GM18498 (cell line): ENCODE measurements at regions not wholly inside any gene's neighbourhood (a gene's known extent, or its start where the extent isn't known, plus 50 kb on each side); places are given as distances from the start of the nearest gene placed in this dataset.

Experiments used
- ATAC-seq: cut with Tn5 transposase; IDR thresholded peaks from one replicate; pipeline ENCODE4 v1.9.1; 2021; ENCODE audit warnings: mild to moderate bottlenecking, moderate library complexity; ENCODE audit not compliant: unreplicated experiment

GRCh38 chr14:29446971-29447370, 480.7 kb downstream of the PRKD1 start:
- no peak for ATAC-seq

GRCh38 chr14:29451941-29452340, 475.7 kb downstream of the PRKD1 start:
- no peak for ATAC-seq

- ATAC-seq = no peak
Measured at GRCh38 chr14:29453045-29453444, 474.6 kb downstream of the PRKD1 start.

DNA sequence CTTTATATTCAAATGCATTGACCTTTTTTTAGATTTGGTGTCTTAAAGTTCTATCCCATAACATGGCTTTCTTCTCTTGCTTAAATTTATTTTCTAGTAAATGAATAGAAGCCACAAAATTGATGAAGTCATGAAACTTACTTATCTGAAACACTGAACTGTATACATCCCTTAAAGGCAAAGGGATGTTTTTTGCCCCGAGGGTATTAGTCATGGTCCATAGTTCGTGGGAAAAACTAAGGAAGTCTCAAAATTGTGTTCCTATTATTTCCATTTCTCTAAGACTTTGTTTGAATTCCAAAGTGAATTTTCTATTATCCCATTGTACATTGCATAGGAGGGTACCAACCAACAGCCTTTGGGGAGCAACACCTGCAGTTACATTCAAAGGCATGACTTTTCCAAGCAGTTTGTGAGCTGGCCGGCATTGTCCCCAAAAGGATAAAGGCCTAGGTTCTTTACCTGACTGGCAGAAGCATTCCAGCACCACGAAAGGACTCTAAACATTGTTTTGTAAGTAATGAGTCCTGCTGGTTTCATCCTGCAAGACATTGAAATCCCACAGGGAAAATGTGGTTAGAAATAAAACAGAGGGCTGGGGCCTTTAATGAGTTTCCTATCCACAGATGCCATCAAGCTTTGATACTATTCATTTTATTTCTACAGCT, 473.5 kb downstream of the PRKD1 start:
- no peak for ATAC-seq

DNA sequence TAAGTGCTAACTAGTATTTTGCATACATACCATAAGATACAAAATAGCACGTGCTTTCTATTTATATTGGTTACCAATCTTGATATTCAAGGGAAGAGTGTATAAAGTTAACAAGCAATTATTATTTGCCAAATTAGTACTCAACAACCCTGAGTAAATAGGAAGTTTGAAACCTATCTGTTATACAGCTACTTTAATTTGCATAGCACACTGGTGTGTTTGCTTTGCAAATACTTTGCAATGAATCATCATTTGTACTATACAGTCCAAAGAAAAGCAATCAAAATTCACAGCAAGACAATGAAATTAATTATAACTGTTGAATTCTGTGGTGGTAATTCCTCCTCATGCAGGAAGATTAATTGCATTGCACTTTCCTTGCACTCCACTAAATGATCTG, 469.1 kb downstream of the PRKD1 start:
- no peak for ATAC-seq

DNA sequence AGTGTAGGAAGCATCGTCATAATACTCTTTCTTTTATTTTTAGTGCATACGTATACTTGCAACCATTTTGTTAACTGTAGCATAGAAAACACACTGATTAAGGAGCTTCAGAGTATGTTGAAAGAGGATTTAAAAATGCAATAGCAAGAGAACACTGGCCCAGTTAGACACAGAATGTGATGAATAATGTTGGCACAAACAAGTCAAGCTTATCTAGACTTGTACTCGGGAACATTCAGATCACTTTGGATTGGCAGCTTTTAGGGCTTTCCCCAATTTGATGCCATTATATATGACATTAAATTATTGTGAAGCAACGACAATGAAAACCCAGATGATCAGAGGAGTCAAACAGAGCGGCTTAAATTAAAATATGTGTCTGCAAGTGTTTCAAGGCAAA, 468.1 kb downstream of the PRKD1 start:
- no peak for ATAC-seq

GRCh38 chr14:29459969-29460560, 467.6 kb downstream of the PRKD1 start:
- no peak for ATAC-seq

- ATAC-seq = no peak
Measured at GRCh38 chr14:29461101-29461500, 466.5 kb downstream of the PRKD1 start.

DNA sequence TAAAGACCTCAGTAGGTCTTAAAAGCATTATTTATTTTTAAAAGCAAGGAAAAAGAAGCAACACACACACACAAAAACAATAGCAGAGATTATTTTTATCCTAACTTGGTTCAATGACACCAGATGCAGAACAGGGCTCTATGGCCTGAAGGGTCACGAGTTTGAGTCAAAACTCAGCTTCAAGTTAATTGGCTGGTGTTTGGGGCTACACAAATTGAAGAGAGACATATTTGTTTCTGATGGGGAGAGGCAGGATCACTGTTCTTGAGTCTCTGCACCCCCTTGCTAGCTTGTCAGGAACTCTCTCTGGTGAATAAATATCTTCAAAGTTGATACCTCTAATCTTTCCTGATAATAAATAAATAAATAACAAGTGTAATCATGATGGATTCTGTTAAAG, 466.1 kb downstream of the PRKD1 start:
- ATAC-seq = no peak

DNA sequence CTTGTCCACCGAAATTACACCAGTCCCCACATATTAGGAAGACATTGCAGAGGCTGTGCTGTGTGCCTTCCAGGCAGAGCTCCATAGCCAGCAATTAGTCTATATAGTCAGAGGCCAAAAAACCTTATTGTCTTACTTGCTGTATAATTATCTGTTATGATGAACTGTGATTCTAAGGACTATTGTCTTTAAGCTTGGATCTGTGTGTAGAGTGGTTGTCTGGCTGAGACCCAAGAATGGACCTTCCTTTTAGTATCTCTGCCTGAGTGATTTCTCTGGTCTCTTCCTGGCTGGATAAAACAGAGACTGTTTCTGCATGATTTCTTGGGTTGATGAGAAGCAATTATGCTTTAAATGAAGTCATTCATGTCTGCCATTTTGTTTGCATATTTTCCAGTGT, 465.3 kb downstream of the PRKD1 start:
- ATAC-seq = no peak

- no peak for ATAC-seq
Measured at GRCh38 chr14:29462772-29463171, 464.9 kb downstream of the PRKD1 start.

GRCh38 chr14:29463727-29464395, 463.8 kb downstream of the PRKD1 start:
- ATAC-seq = no peak

GRCh38 chr14:29465095-29465494, 462.6 kb downstream of the PRKD1 start:
- no peak for ATAC-seq

DNA sequence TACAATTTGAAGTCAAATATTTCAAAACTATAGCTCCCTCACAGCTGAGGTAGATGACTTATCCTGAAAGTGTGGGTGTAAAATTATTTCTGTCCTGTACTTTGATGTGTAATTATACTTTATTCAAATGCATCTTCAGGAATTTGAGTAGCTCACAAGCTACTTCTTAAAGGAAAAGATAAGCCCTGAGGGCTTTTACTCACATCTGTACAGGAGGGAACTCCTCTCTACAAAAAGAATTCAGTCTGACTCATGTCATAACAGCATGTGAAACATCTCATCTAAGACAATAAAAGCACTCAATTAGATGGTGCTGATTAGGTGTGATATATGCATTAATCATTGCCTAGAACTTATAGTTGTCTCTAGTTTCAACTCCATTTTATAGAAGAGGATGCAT, 452.0 kb downstream of the PRKD1 start:
- no peak for ATAC-seq

GRCh38 chr14:29486132-29486531, 441.5 kb downstream of the PRKD1 start:
- ATAC-seq = no peak

- ATAC-seq = no peak
Measured at GRCh38 chr14:29489911-29490425, 437.7 kb downstream of the PRKD1 start.

DNA sequence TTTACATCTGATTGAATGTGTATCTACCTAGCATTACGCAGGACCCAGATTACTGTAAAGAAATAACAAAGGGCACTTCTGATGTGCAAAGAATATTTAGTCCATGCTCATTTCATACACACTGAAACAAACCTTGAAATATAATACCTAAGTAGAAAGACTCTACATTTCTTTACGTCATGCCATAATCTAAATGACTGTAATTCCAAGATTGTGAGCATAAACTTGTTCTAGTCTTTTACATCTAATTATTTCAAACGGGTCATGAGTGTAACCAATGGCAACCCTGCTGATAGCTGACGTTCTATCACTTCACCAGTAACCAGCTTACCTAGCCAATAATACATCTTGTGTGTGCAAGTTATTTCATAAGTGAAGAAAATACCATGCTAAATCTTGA, 433.8 kb downstream of the PRKD1 start:
- no peak for ATAC-seq

DNA sequence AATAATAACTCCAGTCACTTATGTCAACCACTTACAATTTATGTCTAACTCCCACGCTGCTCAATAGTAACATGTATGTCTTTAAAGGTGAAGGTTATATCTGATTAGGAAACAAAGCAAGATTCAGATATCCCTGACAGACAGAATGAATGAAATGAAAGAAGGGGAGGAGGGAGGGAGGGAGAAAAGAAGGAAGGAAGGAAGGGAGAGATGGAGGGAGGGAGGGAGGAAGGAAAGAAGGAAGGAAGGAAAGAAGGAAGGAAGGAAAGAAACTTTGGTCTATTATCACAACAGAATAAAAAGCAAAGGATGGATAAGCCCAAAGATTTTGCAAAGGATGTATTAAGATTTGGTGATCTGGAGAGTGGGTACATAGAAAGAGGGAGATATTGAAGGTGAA, 433.3 kb downstream of the PRKD1 start:
- ATAC-seq = no peak

- ATAC-seq = no peak
Measured at GRCh38 chr14:29503903-29504302, 423.7 kb downstream of the PRKD1 start.

DNA sequence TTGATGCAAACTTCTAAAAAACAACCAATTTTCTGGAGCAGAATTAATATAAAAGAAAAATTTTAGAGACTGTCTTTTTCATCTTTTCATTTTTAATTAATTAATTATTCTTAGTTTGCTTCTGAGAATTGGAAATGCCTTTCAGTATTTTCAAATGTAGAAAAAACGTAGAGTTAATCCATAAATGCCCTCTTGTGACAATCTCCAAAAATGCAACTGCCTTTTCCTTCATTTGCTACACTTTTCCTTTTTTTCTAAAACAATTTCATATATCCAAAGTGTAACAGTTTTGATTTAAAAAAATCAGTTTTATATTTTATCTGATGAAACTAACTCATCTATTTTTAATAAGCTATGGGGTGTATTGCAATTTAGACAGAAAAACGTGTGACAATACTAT, 409.3 kb downstream of the PRKD1 start:
- no peak for ATAC-seq

DNA sequence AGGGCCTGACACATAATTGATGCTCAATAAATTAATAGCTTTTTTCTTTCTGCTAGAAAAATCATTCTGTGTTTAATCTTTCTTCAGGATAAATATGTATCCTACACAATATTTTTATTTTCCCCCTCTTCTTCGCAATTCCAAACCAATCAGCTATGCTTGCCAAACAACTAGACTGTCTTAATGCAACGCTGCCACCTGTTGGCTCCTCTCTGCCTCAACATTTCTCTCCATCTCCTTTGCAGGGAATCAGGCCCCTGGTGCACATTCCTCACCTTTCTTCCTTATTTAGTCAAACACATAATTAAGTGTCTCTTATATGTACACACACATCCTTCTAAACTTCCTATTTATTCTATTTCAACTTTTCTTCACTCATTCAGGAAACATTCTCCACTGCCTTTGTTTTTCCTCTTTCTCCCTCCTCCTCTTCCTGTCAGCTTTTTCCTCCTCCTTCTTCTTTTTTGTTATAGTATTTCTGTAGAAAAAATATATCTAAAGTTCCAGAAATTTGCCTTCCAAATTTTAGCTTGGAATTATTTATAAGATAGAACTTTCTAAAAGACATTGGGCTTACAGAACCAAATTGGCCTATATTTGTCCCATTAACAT, 406.0 kb downstream of the PRKD1 start:
- ATAC-seq = no peak
